ENCODE measurements at regions not wholly inside any gene's neighbourhood (a gene's known extent, or its start where the extent isn't known, plus 50 kb on each side); places are given as distances from the start of the nearest gene placed in this dataset.
A peak's percentile ranks its signal among the peaks of the same experiment; 100 is the strongest.

GRCh38 chr1:116852910-116853309 lies 56.8 kb upstream of the PTGFRN start:
- H3K4me1 ChIP-seq: peaks cover 28% of the 10 kb centered on the region
- no peaks in the 10 kb centered on the region for H3K9me3 ChIP-seq
- no peaks in the 10 kb centered on the region for H3K27me3 ChIP-seq
- no peak overlapping the region for H3K4me3 ChIP-seq (ENCODE audit: low read depth, low read length)
- TF ChIP-seq, protein P1, sequence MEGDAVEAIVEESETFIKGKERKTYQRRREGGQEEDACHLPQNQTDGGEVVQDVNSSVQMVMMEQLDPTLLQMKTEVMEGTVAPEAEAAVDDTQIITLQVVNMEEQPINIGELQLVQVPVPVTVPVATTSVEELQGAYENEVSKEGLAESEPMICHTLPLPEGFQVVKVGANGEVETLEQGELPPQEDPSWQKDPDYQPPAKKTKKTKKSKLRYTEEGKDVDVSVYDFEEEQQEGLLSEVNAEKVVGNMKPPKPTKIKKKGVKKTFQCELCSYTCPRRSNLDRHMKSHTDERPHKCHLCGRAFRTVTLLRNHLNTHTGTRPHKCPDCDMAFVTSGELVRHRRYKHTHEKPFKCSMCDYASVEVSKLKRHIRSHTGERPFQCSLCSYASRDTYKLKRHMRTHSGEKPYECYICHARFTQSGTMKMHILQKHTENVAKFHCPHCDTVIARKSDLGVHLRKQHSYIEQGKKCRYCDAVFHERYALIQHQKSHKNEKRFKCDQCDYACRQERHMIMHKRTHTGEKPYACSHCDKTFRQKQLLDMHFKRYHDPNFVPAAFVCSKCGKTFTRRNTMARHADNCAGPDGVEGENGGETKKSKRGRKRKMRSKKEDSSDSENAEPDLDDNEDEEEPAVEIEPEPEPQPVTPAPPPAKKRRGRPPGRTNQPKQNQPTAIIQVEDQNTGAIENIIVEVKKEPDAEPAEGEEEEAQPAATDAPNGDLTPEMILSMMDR (IDR thresholded peaks at IDR 0.05; ENCODE audit: low read depth, low read length): no peak
- no peak for DNase-seq
- no peaks in the 10 kb centered on the region for H3K36me3 ChIP-seq

DNA sequence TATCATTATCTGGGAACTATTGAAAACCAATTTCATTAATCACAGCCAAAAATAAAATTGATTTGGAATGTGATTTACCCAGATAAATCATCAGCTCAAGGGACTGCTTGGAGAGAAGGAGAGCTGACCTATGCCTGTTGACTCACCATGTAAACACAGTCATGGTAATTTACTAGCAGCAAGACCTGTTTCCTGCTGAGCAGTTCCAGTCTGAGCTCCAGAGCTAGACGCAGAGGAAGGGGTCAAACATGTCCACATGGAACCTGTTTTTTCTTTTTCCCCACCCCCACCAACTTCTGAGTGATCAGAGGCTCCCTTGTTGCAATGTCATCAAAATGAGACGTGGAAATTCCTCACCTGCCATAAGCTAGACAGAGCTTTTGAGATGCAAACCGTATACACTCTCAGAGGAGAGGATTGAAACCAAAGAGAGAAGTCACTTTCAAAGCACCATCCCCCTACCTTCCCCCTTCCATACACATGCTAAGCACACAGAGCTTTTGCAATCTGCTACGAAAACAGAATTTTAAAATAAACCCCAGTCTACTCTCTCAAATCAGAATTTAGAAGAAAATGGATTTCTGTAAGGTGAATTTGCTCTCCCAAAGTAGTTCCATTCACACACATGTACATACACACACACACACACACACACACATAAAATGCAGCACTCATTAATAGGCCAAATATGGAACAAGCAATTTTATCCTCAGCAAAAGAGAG lies 55.9 kb upstream of the PTGFRN start:
- Histone ChIP-seq H3K4me3 (ENCODE audit: low read depth, low read length) (no peak overlapping the region), H3K36me3 (no peaks in the 10 kb centered on the region), H3K27me3 (no peaks in the 10 kb centered on the region), H3K4me1 (peaks cover 28% of the 10 kb centered on the region), H3K9me3 (no peaks in the 10 kb centered on the region)
- peak; percentile 31 for DNase-seq
- TF ChIP-seq, protein P1 (IDR thresholded peaks at IDR 0.05; ENCODE audit: low read depth, low read length): no peak

DNA sequence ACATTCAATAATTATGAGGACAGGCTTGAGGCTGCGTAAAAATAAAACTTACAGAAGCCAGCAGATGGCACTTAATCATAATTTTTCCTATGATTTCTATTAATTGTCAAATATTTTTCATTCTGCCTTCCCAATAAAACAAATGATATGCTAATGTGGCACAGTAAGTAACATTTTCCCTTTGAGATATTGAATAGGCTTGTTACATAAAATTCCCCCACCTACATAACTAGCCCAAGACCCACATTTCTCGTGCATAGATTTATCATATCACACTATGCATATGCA lies 55.4 kb upstream of the PTGFRN start:
- Histone ChIP-seq H3K36me3 (no peaks in the 10 kb centered on the region), H3K4me1 (peaks cover 28% of the 10 kb centered on the region), H3K27me3 (no peaks in the 10 kb centered on the region), H3K9me3 (no peaks in the 10 kb centered on the region), H3K4me3 (ENCODE audit: low read depth, low read length) (no peak overlapping the region)
- TF ChIP-seq, protein P1 (IDR thresholded peaks at IDR 0.05; ENCODE audit: low read depth, low read length): peak; percentile 4; the same call in 1 of the 2 replicates
- no peak for DNase-seq

- TF ChIP-seq, protein P1 (IDR thresholded peaks at IDR 0.05; ENCODE audit: low read depth, low read length): peak; percentile 0; the same call in 1 of the 2 replicates
- peaks cover 28% of the 10 kb centered on the region for H3K4me1 ChIP-seq
Measured at GRCh38 chr1:116854716-116855115, 55.0 kb upstream of the PTGFRN start.

GRCh38 chr1:116855191-116855619 lies 54.5 kb upstream of the PTGFRN start:
- Histone ChIP-seq H3K4me1 (peaks cover 28% of the 10 kb centered on the region), H3K27me3 (no peaks in the 10 kb centered on the region), H3K9me3 (no peaks in the 10 kb centered on the region), H3K4me3 (ENCODE audit: low read depth, low read length) (no peak overlapping the region), H3K36me3 (no peaks in the 10 kb centered on the region)
- TF ChIP-seq, protein P1 (IDR thresholded peaks at IDR 0.05; ENCODE audit: low read depth, low read length): no peak
- peak; percentile 46 for DNase-seq

More at GRCh38 chr1:116854716-116855115, 55.0 kb upstream of the PTGFRN start:
- Histone ChIP-seq H3K4me3 (ENCODE audit: low read depth, low read length) (no peak overlapping the region), H3K27me3 (no peaks in the 10 kb centered on the region), H3K36me3 (no peaks in the 10 kb centered on the region), H3K9me3 (no peaks in the 10 kb centered on the region)
- no peak for DNase-seq

DNA sequence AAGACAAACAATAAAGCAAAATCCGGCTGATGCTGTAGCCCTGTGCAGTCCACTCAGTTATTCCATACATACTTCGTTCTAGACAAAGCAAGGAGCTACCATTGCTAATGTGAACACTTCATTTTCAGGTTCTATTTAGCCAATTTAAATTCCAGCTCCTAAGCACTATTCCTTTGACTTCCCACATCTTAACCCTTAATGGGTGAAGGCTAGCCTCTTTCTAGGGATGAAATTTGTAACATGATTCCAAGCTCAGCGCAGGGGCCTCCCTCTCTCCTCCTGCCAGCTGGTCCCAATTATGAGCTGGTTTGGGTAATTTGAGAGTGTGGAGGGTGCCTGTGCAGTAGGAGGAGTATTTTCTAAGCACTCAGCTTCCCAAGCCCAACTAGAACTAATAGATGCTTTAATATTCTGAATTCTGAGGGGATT lies 53.9 kb upstream of the PTGFRN start:
- Histone ChIP-seq H3K36me3 (no peaks in the 10 kb centered on the region), H3K27me3 (no peaks in the 10 kb centered on the region), H3K4me1 (peaks cover 28% of the 10 kb centered on the region), H3K9me3 (no peaks in the 10 kb centered on the region), H3K4me3 (ENCODE audit: low read depth, low read length) (no peak overlapping the region)
- peak; percentile 53 for DNase-seq
- TF ChIP-seq, protein P1 (IDR thresholded peaks at IDR 0.05; ENCODE audit: low read depth, low read length): no peak
